Osteoblast (primary cell): ENCODE measurements at regions not wholly inside any gene's neighbourhood (a gene's known extent, or its start where the extent isn't known, plus 50 kb on each side); places are given as distances from the start of the nearest gene placed in this dataset.

Experiments
- DNase-seq: peaks from one replicate; pipeline ENCODE4 v3.0.0; 2011; ENCODE audit warnings: low spot score, mixed read lengths; ENCODE audit not compliant: insufficient read length; ENCODE audit errors: missing footprints
- H2AFZ ChIP-seq: 2 replicates; pipeline ENCODE4 v1.6.0; 2011; ENCODE audit warnings: mild to moderate bottlenecking, low read length
- H3K27ac ChIP-seq: 2 replicates; pipeline ENCODE4 v1.5.1; 2011; ENCODE audit warnings: mild to moderate bottlenecking, low read depth, low read length, moderate library complexity
- H3K27me3 ChIP-seq: 2 replicates; pipeline ENCODE4 v1.6.0; 2012; ENCODE audit warnings: mild to moderate bottlenecking, control low read depth, inconsistent platforms, low read length, moderate library complexity; ENCODE audit not compliant: insufficient read depth
- H3K36me3 ChIP-seq: 2 replicates; pipeline ENCODE4 v1.5.1; 2011; ENCODE audit warnings: mild to moderate bottlenecking, low read length, control low read depth, moderate library complexity; ENCODE audit not compliant: insufficient read depth
- H3K4me1 ChIP-seq: 2 replicates; pipeline ENCODE4 v1.5.1; 2011; ENCODE audit warnings: mild to moderate bottlenecking, low read length, control low read depth, moderate library complexity; ENCODE audit not compliant: insufficient read depth
- H3K4me2 ChIP-seq: 2 replicates; pipeline ENCODE4 v1.6.0; 2011; ENCODE audit warnings: mild to moderate bottlenecking, low read length; ENCODE audit not compliant: insufficient read depth
- H3K4me3 ChIP-seq: fragments of 200-600 bp; sonication (generic); 3 replicates; pipeline ENCODE4 v1.5.1; 2012; ENCODE audit warnings: mild to moderate bottlenecking, low read length, inconsistent platforms; ENCODE audit not compliant: insufficient read depth
- H3K79me2 ChIP-seq: 2 replicates; pipeline ENCODE4 v1.6.0; 2012; ENCODE audit warnings: mild to moderate bottlenecking, low read length, control low read depth, inconsistent platforms; ENCODE audit not compliant: insufficient read depth
- H3K9me3 ChIP-seq: 2 replicates; pipeline ENCODE4 v1.5.1; 2011; ENCODE audit warnings: low read depth, low read length, control low read depth
- H4K20me1 ChIP-seq: 2 replicates; pipeline ENCODE4 v1.6.0; 2012; ENCODE audit warnings: mild to moderate bottlenecking, low read length, control low read depth; ENCODE audit not compliant: insufficient read depth
- CTCF ChIP-seq: IDR thresholded peaks from 2 replicates; pipeline ENCODE4 v1.5.1; 2011; ENCODE audit warnings: mild to moderate bottlenecking, low read depth, low read length, moderate library complexity; ENCODE audit errors: extremely low read depth

GRCh38 chr9:1216532-1216931 lies 166.4 kb downstream of the DMRT2 start:
- H3K27ac ChIP-seq: no peak overlapping the region
- H3K36me3 ChIP-seq: no peaks in the 10 kb centered on the region
- H3K4me1 ChIP-seq: no peaks in the 10 kb centered on the region
- peak overlapping the region; percentile 9 for H3K4me2 ChIP-seq
- no peak for DNase-seq
- TF ChIP-seq CTCF: no peak
- H4K20me1 ChIP-seq: no peaks in the 10 kb centered on the region
- H2AFZ ChIP-seq: no peak overlapping the region
- H3K4me3 ChIP-seq: no peak overlapping the region
- peaks cover 4% of the 10 kb centered on the region for H3K9me3 ChIP-seq
- no peaks in the 10 kb centered on the region for H3K79me2 ChIP-seq
- H3K27me3 ChIP-seq: no peaks in the 10 kb centered on the region

GRCh38 chr9:1217076-1217475 lies 166.9 kb downstream of the DMRT2 start:
- DNase-seq: no peak
- no peak for TF ChIP-seq CTCF
- no peaks in the 10 kb centered on the region for H4K20me1 ChIP-seq
- H3K9me3 ChIP-seq: peaks cover 4% of the 10 kb centered on the region
- H3K27me3 ChIP-seq: no peaks in the 10 kb centered on the region
- H3K36me3 ChIP-seq: no peaks in the 10 kb centered on the region
- no peak overlapping the region for H3K27ac ChIP-seq
- no peak overlapping the region for H2AFZ ChIP-seq
- H3K4me1 ChIP-seq: no peaks in the 10 kb centered on the region
- H3K79me2 ChIP-seq: no peaks in the 10 kb centered on the region
- H3K4me2 ChIP-seq: no peak overlapping the region
- H3K4me3 ChIP-seq: no peak overlapping the region

GRCh38 chr9:1219284-1219683 lies 169.1 kb downstream of the DMRT2 start:
- H3K79me2 ChIP-seq: no peaks in the 10 kb centered on the region
- no peaks in the 10 kb centered on the region for H3K27me3 ChIP-seq
- peaks cover 4% of the 10 kb centered on the region for H3K9me3 ChIP-seq
- H2AFZ ChIP-seq: no peak overlapping the region
- H3K36me3 ChIP-seq: no peaks in the 10 kb centered on the region
- no peak overlapping the region for H3K27ac ChIP-seq
- no peak for DNase-seq
- no peak overlapping the region for H3K4me2 ChIP-seq
- H3K4me3 ChIP-seq: no peak overlapping the region
- TF ChIP-seq CTCF: no peak
- no peaks in the 10 kb centered on the region for H3K4me1 ChIP-seq
- no peaks in the 10 kb centered on the region for H4K20me1 ChIP-seq

- no peaks in the 10 kb centered on the region for H3K36me3 ChIP-seq
- H3K27me3 ChIP-seq: no peaks in the 10 kb centered on the region
- H3K4me2 ChIP-seq: no peak overlapping the region
- no peaks in the 10 kb centered on the region for H3K79me2 ChIP-seq
- H3K4me3 ChIP-seq: no peak overlapping the region
- no peaks in the 10 kb centered on the region for H3K4me1 ChIP-seq
- no peaks in the 10 kb centered on the region for H4K20me1 ChIP-seq
- H3K27ac ChIP-seq: no peak overlapping the region
- no peak for DNase-seq
- peaks cover 1% of the 10 kb centered on the region for H3K9me3 ChIP-seq
- H2AFZ ChIP-seq: no peak overlapping the region
- no peak for TF ChIP-seq CTCF
These were observed 171.1 kb downstream of the DMRT2 start for GRCh38 chr9:1221298-1221697.
